DMS53 treated with DMSO at 0.1 percent for 48 hours (cell line): ENCODE measurements at regions not wholly inside any gene's neighbourhood (a gene's known extent, or its start where the extent isn't known, plus 50 kb on each side); places are given as distances from the start of the nearest gene placed in this dataset.
"Not testable (repeated sequence)": the region's sequence is repeated elsewhere in the genome, so short reads cannot be mapped to it uniquely, and the experiment has no call there.

ENCODE experiments used
- DNase-seq: peaks from one replicate; lab custom pipeline; 2025; ENCODE audit not compliant: unreplicated experiment; lab: John Stamatoyannopoulos, UW

GRCh38 chr3:5732081-5732480 lies 544.6 kb downstream of the EDEM1 start:
- DNase-seq: no peak

GRCh38 chr3:5733995-5734394 lies 546.5 kb downstream of the EDEM1 start:
- no peak for DNase-seq

- no peak for DNase-seq
These were observed 548.4 kb downstream of the EDEM1 start for GRCh38 chr3:5735896-5736295.

GRCh38 chr3:5739299-5739935 lies 551.9 kb downstream of the EDEM1 start:
- no peak for DNase-seq

- no peak for DNase-seq
These were observed 552.4 kb downstream of the EDEM1 start for GRCh38 chr3:5739949-5740348.

- DNase-seq: no peak
These were observed 553.5 kb downstream of the EDEM1 start for GRCh38 chr3:5741017-5741416.

- no peak for DNase-seq
These were observed 562.6 kb downstream of the EDEM1 start for GRCh38 chr3:5750091-5750490.

- no peak for DNase-seq
These were observed 563.5 kb downstream of the EDEM1 start for GRCh38 chr3:5750874-5751640.

GRCh38 chr3:5754602-5755001 lies 567.1 kb downstream of the EDEM1 start:
- DNase-seq: no peak

GRCh38 chr3:5756443-5756842 lies 568.9 kb downstream of the EDEM1 start:
- DNase-seq: no peak

GRCh38 chr3:5757213-5757804 lies 569.8 kb downstream of the EDEM1 start:
- DNase-seq: no peak

GRCh38 chr3:5758699-5759098 lies 571.2 kb downstream of the EDEM1 start:
- no peak for DNase-seq

- DNase-seq: no peak
These were observed 575.0 kb downstream of the EDEM1 start for GRCh38 chr3:5762506-5762905.

GRCh38 chr3:5766848-5767247 lies 579.3 kb downstream of the EDEM1 start:
- no peak for DNase-seq

- DNase-seq: no peak
These were observed 579.8 kb downstream of the EDEM1 start for GRCh38 chr3:5767304-5767703.

GRCh38 chr3:5768281-5768945 lies 580.9 kb downstream of the EDEM1 start:
- DNase-seq: no peak

GRCh38 chr3:5769825-5770224 lies 582.3 kb downstream of the EDEM1 start:
- no peak for DNase-seq

- no peak for DNase-seq
These were observed 586.8 kb downstream of the EDEM1 start for GRCh38 chr3:5774337-5774736.

- DNase-seq: not testable (repeated sequence)
These were observed 587.6 kb downstream of the EDEM1 start for GRCh38 chr3:5775100-5775499.

GRCh38 chr3:5784690-5785089 lies 597.2 kb downstream of the EDEM1 start:
- DNase-seq: no peak

- DNase-seq: no peak
These were observed 600.5 kb downstream of the EDEM1 start for GRCh38 chr3:5787861-5788488.
